Tibial artery (tissue), 4 donors: ENCODE measurements at regions not wholly inside any gene's neighbourhood (a gene's known extent, or its start where the extent isn't known, plus 50 kb on each side); places are given as distances from the start of the nearest gene placed in this dataset.

Experiments used
- DNase-seq, 2 donors: peaks; one replicate each; pipeline ENCODE4 v3.0.0-alpha.2; 2019
- H3K27ac ChIP-seq, 2 donors: fragments of 200-600 bp; sonication (generic) in 1 of 2; 1 replicate in 1 of 2; 2 replicates in 1 of 2; pipeline ENCODE4 v1.5.1; 2018 to 2019; ENCODE audit warnings: mild to moderate bottlenecking in 1 of 2
- H3K27me3 ChIP-seq, 2 donors: fragments of 200-600 bp; sonication (generic) in 1 of 2; one replicate each; pipeline versions ENCODE4 v1.5.1 to v1.6.0; 2016 to 2019
- H3K36me3 ChIP-seq, 3 donors: fragments of 200-600 bp; sonication (generic) in 2 of 3; one replicate each; pipeline ENCODE4 v1.5.1; 2016 to 2019; ENCODE audit warnings: mild to moderate bottlenecking in 2 of 3
- H3K4me1 ChIP-seq, 4 donors: fragments of 200-600 bp; sonication (generic) in 2 of 4; 1 replicate in 3 of 4; 2 replicates in 1 of 4; pipeline ENCODE4 v1.5.1; 2016 to 2019
- H3K4me3 ChIP-seq, 2 donors: fragments of 200-600 bp; sonication (generic) in 1 of 2; 1 replicate in 1 of 2; 2 replicates in 1 of 2; pipeline ENCODE4 v1.5.1; 2018 to 2019; ENCODE audit warnings: mild to moderate bottlenecking in 2 of 2
- H3K9me3 ChIP-seq, 3 donors: fragments of 200-600 bp; sonication (generic) in 1 of 3; one replicate each; pipeline ENCODE4 v1.5.1; 2016 to 2019
- intact Hi-C: fragments of 100-400 bp; cut with DNase I; formaldehyde crosslinking; loops from one replicate; pipeline ENCODE4 v1.15.0; 2023; ENCODE audit warnings: low total_unique reads
- TF ChIP-seq, protein P1 (sequence below), 2 experiments: fragments of 200-600 bp in 1 of 2; fragments of 450-650 bp in 1 of 2; IDR thresholded peaks; one replicate each; pipeline ENCODE4 v1.5.1; 2017 to 2019; ENCODE audit warnings: antibody characterized with exemption in 2 of 2, mild to moderate bottlenecking in 1 of 2, moderate library complexity in 1 of 2

DNA sequence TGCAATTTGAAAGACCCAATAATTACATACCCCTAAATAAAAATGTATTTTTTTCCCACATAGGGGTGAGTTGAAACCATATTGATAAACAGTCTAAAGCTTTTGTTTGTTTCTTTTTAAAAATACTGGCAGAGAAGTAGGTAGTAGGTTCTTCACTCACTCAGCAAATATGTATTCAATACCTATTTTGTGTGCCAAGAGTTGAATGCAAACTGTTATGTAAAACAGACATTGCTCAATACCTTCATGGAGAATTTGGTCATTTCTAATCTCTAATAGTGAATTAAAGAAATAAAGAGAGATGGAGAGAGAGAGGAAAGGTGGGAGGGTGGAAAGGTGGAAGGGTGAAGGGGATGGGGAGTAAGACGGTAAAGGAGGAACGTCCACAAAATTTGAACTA lies 589.9 kb upstream of the GNPDA2 start:
- Histone ChIP-seq H3K4me1 (peaks cover 0 to 21% (median 0%) of the 10 kb centered on the region in 4 donors), H3K27me3 (no peaks in the 10 kb centered on the region), H3K9me3 (peaks cover 0 to 3% (median 0%) of the 10 kb centered on the region in 3 donors), H3K36me3 (no peaks in the 10 kb centered on the region), H3K27ac (no peak overlapping the region), H3K4me3 (no peak overlapping the region)
- no peak for DNase-seq
- intact Hi-C loops, result no loop called here
- TF ChIP-seq, protein P1, sequence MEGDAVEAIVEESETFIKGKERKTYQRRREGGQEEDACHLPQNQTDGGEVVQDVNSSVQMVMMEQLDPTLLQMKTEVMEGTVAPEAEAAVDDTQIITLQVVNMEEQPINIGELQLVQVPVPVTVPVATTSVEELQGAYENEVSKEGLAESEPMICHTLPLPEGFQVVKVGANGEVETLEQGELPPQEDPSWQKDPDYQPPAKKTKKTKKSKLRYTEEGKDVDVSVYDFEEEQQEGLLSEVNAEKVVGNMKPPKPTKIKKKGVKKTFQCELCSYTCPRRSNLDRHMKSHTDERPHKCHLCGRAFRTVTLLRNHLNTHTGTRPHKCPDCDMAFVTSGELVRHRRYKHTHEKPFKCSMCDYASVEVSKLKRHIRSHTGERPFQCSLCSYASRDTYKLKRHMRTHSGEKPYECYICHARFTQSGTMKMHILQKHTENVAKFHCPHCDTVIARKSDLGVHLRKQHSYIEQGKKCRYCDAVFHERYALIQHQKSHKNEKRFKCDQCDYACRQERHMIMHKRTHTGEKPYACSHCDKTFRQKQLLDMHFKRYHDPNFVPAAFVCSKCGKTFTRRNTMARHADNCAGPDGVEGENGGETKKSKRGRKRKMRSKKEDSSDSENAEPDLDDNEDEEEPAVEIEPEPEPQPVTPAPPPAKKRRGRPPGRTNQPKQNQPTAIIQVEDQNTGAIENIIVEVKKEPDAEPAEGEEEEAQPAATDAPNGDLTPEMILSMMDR (IDR thresholded peaks at IDR 0.05), result no peak

GRCh38 chr4:45302828-45303227 lies 576.5 kb upstream of the GNPDA2 start:
- intact Hi-C loops, result no loop called here
- H3K36me3 ChIP-seq, result no peaks in the 10 kb centered on the region
- TF ChIP-seq, protein P1 (IDR thresholded peaks at IDR 0.05), result no peak
- H3K27ac ChIP-seq, result no peak overlapping the region
- no peak for DNase-seq
- no peaks in the 10 kb centered on the region for H3K27me3 ChIP-seq
- no peaks in the 10 kb centered on the region for H3K4me1 ChIP-seq
- no peak overlapping the region for H3K4me3 ChIP-seq
- no peaks in the 10 kb centered on the region for H3K9me3 ChIP-seq

- Histone ChIP-seq H3K27ac (no peak overlapping the region), H3K4me1 (no peaks in the 10 kb centered on the region), H3K36me3 (no peaks in the 10 kb centered on the region), H3K4me3 (no peak overlapping the region), H3K9me3 (no peaks in the 10 kb centered on the region), H3K27me3 (no peaks in the 10 kb centered on the region)
- TF ChIP-seq, protein P1 (IDR thresholded peaks at IDR 0.05), result no peak
- intact Hi-C loops, result no loop called here
- no peak for DNase-seq
These were observed 568.1 kb upstream of the GNPDA2 start for GRCh38 chr4:45294464-45294863.

GRCh38 chr4:45293335-45293734 lies 567.0 kb upstream of the GNPDA2 start:
- H3K36me3 ChIP-seq, result no peaks in the 10 kb centered on the region
- DNase-seq, result no peak
- H3K27ac ChIP-seq, result no peak overlapping the region
- H3K4me1 ChIP-seq, result no peaks in the 10 kb centered on the region
- intact Hi-C loops, result no loop called here
- TF ChIP-seq, protein P1 (IDR thresholded peaks at IDR 0.05), result no peak
- H3K9me3 ChIP-seq, result no peaks in the 10 kb centered on the region
- no peaks in the 10 kb centered on the region for H3K27me3 ChIP-seq
- H3K4me3 ChIP-seq, result no peak overlapping the region

GRCh38 chr4:45292844-45293243 lies 566.5 kb upstream of the GNPDA2 start:
- Histone ChIP-seq H3K36me3 (no peaks in the 10 kb centered on the region), H3K9me3 (no peaks in the 10 kb centered on the region), H3K4me3 (no peak overlapping the region), H3K27me3 (no peaks in the 10 kb centered on the region), H3K27ac (no peak overlapping the region), H3K4me1 (no peaks in the 10 kb centered on the region)
- no peak for DNase-seq
- TF ChIP-seq, protein P1 (IDR thresholded peaks at IDR 0.05), result no peak
- intact Hi-C loops, result no loop called here
